Karpas-422 (cell line): ENCODE measurements at regions not wholly inside any gene's neighbourhood (a gene's known extent, or its start where the extent isn't known, plus 50 kb on each side); places are given as distances from the start of the nearest gene placed in this dataset.

Experiments
- DNase-seq: peaks from one replicate; pipeline ENCODE4 v3.0.0-alpha.2; 2015
- H2AFZ ChIP-seq: fragments of 200-600 bp; sonication (generic); 2 replicates; pipeline ENCODE4 v1.6.1; 2014; ENCODE audit warnings: antibody characterized with exemption, low read length, mixed read lengths
- H3K27ac ChIP-seq: fragments of 200-600 bp; sonication (generic); 2 replicates; pipeline ENCODE4 v1.5.1; 2014; ENCODE audit warnings: mild to moderate bottlenecking, low read length, moderate library complexity
- H3K27me3 ChIP-seq: fragments of 200-600 bp; sonication (generic); 2 replicates; pipeline ENCODE4 v1.6.1; 2014; ENCODE audit warnings: low read length, mixed read lengths
- H3K36me3 ChIP-seq: fragments of 200-600 bp; sonication (generic); 2 replicates; pipeline ENCODE4 v1.6.1; 2014; ENCODE audit warnings: low read length, mixed read lengths; ENCODE audit not compliant: insufficient read depth
- H3K4me1 ChIP-seq: fragments of 200-600 bp; sonication (generic); 2 replicates; pipeline ENCODE4 v1.6.1; 2014; ENCODE audit warnings: mild to moderate bottlenecking, low read length, mixed read lengths
- H3K4me2 ChIP-seq: fragments of 200-600 bp; sonication (generic); 2 replicates; pipeline ENCODE4 v1.6.1; 2014; ENCODE audit warnings: low read length, low read depth, mild to moderate bottlenecking; ENCODE audit not compliant: poor library complexity, severe bottlenecking
- H3K4me3 ChIP-seq: fragments of 200-600 bp; sonication (generic); 2 replicates; pipeline ENCODE4 v1.5.1; 2014; ENCODE audit warnings: mild to moderate bottlenecking, antibody characterized with exemption, low read length, mixed read lengths
- H3K79me2 ChIP-seq: fragments of 200-600 bp; sonication (generic); 2 replicates; pipeline ENCODE4 v1.6.1; 2014; ENCODE audit warnings: mild to moderate bottlenecking, low read length, mixed read lengths
- H3K9ac ChIP-seq: fragments of 200-600 bp; sonication (generic); 2 replicates; pipeline ENCODE4 v1.6.0; 2014; ENCODE audit warnings: low read length
- H3K9me2 ChIP-seq: fragments of 200-600 bp; sonication (generic), shearing (Covaris generic); replicated peaks from 2 replicates; pipeline ENCODE4 v1.6.0; 2014; ENCODE audit warnings: mild to moderate bottlenecking, low read length, moderate library complexity; ENCODE audit not compliant: insufficient read depth
- H3K9me3 ChIP-seq: fragments of 300-700, 200-600 bp; sonication (generic); 2 replicates; pipeline ENCODE4 v1.6.1; 2014; ENCODE audit warnings: low read length, mixed read lengths
- H4K20me1 ChIP-seq: fragments of 200-600 bp; sonication (generic); 2 replicates; pipeline ENCODE4 v1.6.1; 2014; ENCODE audit warnings: mild to moderate bottlenecking, antibody characterized with exemption, low read length, low read depth; ENCODE audit not compliant: insufficient read depth

DNA sequence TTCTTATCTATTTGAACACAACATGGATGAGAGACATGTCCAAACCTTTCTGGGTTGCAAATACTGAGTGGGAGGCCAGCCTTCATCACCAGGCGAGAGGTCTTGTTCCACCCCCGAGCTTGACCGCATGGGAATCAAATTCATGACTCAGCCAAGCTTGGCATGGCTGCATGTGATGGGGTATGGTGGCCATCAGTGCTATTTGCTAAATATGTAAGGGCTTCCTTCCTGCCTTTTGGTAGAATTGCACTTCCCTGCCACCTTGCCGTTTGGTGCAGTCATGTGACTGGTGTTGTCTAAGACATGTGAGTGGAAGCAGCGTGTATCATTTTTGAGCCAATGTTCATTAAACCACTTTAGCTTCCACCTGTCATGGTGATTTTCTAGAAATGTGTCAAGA lies 508.9 kb upstream of the SULF2 start:
- DNase-seq = no peak
- no peaks in the 10 kb centered on the region for H3K9me2 ChIP-seq
- no peaks in the 10 kb centered on the region for H3K79me2 ChIP-seq
- no peak overlapping the region for H3K4me2 ChIP-seq
- no peaks in the 10 kb centered on the region for H3K36me3 ChIP-seq
- H3K9me3 ChIP-seq = no peaks in the 10 kb centered on the region
- no peaks in the 10 kb centered on the region for H4K20me1 ChIP-seq
- peaks cover 9% of the 10 kb centered on the region; the same call in 1 of the 2 replicates for H3K27me3 ChIP-seq
- H2AFZ ChIP-seq = no peak overlapping the region
- no peaks in the 10 kb centered on the region for H3K4me1 ChIP-seq
- H3K9ac ChIP-seq = no peak overlapping the region
- no peak overlapping the region for H3K4me3 ChIP-seq
- no peak overlapping the region for H3K27ac ChIP-seq

DNA sequence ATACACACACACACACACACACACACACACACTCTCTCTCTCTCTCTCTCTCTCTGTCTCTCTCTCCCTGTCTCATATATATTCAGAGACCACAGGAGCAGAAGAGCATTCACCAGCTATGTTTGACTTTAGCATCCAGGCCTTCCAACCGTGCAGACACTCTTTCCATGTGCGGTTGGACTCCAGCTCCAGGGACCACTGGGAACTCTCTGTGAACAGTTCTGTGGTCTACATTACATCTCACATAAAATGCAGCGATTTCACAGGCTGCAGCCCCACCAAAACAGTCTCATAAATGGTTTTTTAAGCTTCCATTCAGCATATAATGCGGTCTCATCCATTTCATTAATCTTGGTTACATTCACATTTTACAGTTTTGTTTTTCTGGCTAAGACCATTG lies 508.4 kb upstream of the SULF2 start:
- DNase-seq = no peak
- Histone ChIP-seq H3K4me2 (no peak overlapping the region), H3K79me2 (no peaks in the 10 kb centered on the region), H3K4me1 (no peaks in the 10 kb centered on the region), H3K4me3 (no peak overlapping the region), H3K9me3 (no peaks in the 10 kb centered on the region), H3K27me3 (peaks cover 8% of the 10 kb centered on the region; the same call in 1 of the 2 replicates), H3K9ac (no peak overlapping the region), H4K20me1 (no peaks in the 10 kb centered on the region), H2AFZ (no peak overlapping the region), H3K36me3 (no peaks in the 10 kb centered on the region), H3K9me2 (no peaks in the 10 kb centered on the region), H3K27ac (no peak overlapping the region)

DNA sequence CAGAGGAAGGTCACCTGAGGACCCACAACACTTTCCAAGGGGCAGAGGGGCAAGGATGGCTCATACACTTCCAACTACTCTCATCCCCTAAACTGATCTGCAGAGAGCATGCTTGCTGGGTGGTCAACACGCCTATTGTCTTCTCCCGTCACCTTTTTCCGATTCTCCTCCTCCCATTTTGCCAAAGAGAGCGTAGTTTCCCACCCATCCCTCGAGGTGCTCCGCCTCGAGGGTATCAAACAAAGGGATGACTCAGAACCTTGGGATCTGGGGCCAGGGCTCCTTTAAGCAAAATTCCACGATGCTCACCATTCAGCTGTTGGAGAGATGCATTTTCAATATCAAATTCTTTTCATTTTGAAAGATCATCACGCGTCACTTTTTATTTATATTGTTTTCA lies 507.5 kb upstream of the SULF2 start:
- no peak for DNase-seq
- H3K36me3 ChIP-seq = no peaks in the 10 kb centered on the region
- no peaks in the 10 kb centered on the region for H3K9me3 ChIP-seq
- H3K4me3 ChIP-seq = no peak overlapping the region
- H3K79me2 ChIP-seq = no peaks in the 10 kb centered on the region
- no peak overlapping the region for H3K4me2 ChIP-seq
- no peaks in the 10 kb centered on the region for H4K20me1 ChIP-seq
- no peak overlapping the region for H3K27ac ChIP-seq
- no peaks in the 10 kb centered on the region for H3K9me2 ChIP-seq
- no peak overlapping the region for H2AFZ ChIP-seq
- no peak overlapping the region for H3K9ac ChIP-seq
- H3K4me1 ChIP-seq = no peaks in the 10 kb centered on the region
- peaks cover under 1% of the 10 kb centered on the region; the same call in 1 of the 2 replicates for H3K27me3 ChIP-seq

DNA sequence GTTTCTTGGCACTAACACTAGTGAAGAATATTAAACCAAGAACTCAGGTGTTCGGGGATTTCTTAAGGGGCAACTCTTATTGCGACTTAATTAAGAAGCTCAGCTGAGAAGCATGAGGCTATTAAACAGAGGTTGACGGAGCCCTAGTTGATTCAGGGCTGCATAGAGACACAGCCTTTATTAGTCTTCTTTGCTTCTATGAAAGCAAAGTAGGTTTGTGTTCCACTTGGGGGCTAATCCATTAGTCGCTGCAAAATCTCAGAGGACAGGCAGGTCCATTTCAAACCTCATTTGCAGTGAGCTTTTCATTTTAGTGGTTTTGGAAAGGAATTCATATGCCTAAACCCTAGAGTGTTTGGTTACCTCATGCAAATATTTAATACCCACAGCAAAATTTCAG lies 506.6 kb upstream of the SULF2 start:
- no peak overlapping the region for H3K9ac ChIP-seq
- no peaks in the 10 kb centered on the region for H3K79me2 ChIP-seq
- H3K27me3 ChIP-seq = no peaks in the 10 kb centered on the region
- H3K4me3 ChIP-seq = no peak overlapping the region
- DNase-seq = no peak
- H3K4me1 ChIP-seq = no peaks in the 10 kb centered on the region
- no peaks in the 10 kb centered on the region for H3K9me3 ChIP-seq
- H3K36me3 ChIP-seq = no peaks in the 10 kb centered on the region
- H3K4me2 ChIP-seq = no peak overlapping the region
- H3K27ac ChIP-seq = no peak overlapping the region
- no peaks in the 10 kb centered on the region for H4K20me1 ChIP-seq
- H2AFZ ChIP-seq = no peak overlapping the region
- H3K9me2 ChIP-seq = no peaks in the 10 kb centered on the region

DNA sequence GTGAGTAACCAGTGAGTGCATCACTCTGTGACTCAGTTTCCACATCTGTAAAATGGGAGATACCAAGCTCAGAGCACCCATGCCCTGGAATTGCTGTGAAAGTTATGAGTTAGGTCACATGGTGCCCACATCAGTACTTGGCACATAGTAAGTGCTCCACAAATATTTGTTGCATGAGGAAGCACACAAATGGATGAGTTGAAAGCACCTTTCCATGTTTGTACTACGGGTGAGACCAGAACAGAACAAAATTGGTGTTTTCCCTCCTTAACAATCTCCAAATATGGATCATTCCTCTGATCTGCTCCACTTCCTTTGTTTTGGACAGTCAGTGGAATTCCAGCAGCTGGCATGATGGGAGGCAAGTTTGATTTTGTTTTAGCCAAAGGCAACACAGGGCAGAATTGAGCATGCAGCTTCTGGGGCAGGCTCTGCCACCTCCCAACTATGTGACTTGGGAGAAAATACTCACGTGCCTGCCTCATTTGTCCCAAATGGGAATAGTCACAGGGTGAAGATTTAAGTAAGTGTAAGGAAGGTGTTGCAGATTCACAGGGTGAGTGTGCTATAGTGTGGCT lies 503.7 kb upstream of the SULF2 start:
- Histone ChIP-seq H4K20me1 (no peaks in the 10 kb centered on the region), H3K79me2 (no peaks in the 10 kb centered on the region), H3K4me3 (no peak overlapping the region), H3K9ac (no peak overlapping the region), H3K27me3 (no peaks in the 10 kb centered on the region), H3K36me3 (no peaks in the 10 kb centered on the region), H3K4me2 (no peak overlapping the region), H3K9me3 (no peaks in the 10 kb centered on the region), H3K4me1 (no peaks in the 10 kb centered on the region), H3K9me2 (no peaks in the 10 kb centered on the region), H3K27ac (no peak overlapping the region), H2AFZ (no peak overlapping the region)
- DNase-seq = no peak

DNA sequence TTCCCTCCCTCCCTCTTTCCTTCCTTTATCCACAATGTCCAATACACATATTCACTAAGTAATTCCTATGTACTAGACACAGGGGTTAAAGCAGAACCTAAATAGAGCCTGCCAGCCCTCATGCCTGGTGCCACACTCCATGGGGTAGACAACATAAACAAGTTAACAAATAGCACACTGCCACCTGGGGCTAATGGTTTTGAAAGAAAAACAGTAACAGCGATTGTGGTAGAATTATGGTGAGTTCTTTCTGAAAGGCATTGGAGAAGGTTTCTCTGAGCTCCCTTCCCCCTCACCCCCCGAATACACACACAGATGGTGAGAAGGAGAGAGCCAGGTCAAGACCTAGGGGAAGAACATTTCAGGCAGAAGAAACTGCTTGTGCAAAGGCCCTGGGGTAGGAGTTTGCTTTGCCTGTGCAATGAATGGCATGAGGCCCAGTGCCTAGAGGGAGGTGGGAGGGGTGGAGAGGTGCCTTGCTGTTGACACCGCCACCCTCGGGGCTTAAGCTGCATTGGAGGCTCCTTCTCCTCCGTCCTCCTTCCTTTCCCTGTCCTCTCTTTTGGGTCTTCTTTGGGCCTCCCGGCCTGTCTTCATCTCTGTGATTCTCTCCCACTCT lies 502.4 kb upstream of the SULF2 start:
- Histone ChIP-seq H3K27me3 (no peaks in the 10 kb centered on the region), H3K27ac (no peak overlapping the region), H3K9me2 (no peaks in the 10 kb centered on the region), H3K9ac (no peak overlapping the region), H3K4me3 (no peak overlapping the region), H2AFZ (no peak overlapping the region), H3K9me3 (no peaks in the 10 kb centered on the region), H3K36me3 (no peaks in the 10 kb centered on the region), H3K79me2 (no peaks in the 10 kb centered on the region), H3K4me2 (no peak overlapping the region), H3K4me1 (no peaks in the 10 kb centered on the region), H4K20me1 (no peaks in the 10 kb centered on the region)
- no peak for DNase-seq

DNA sequence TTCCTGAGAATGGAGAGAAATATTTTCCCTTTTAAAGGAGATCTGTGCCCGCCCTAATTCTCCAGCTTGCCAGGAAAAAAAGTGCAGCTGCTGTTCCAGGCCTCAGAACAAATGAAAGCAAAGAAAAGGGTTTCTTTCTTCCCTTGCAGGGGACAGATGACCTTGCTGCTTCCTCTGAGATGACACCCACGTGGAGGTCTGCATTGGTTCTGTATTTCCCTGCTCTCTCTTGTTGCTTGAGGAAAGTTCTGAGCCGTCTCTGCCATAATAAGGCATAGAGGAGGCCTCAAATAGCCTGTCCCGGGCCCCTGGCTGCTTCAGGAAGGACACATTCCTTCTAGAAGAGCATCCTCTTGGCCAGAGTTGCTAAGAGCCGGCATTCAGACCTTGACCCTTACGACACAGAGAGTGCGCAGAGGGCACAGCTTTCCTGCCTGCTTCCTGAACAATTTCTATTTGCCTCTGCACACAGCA lies 501.8 kb upstream of the SULF2 start:
- Histone ChIP-seq H3K36me3 (no peaks in the 10 kb centered on the region), H2AFZ (no peak overlapping the region), H3K9me3 (no peaks in the 10 kb centered on the region), H3K27ac (no peak overlapping the region), H3K9me2 (no peaks in the 10 kb centered on the region), H3K79me2 (no peaks in the 10 kb centered on the region), H4K20me1 (no peaks in the 10 kb centered on the region), H3K9ac (no peak overlapping the region), H3K4me1 (no peaks in the 10 kb centered on the region), H3K4me2 (no peak overlapping the region), H3K4me3 (no peak overlapping the region), H3K27me3 (no peaks in the 10 kb centered on the region)
- no peak for DNase-seq

DNA sequence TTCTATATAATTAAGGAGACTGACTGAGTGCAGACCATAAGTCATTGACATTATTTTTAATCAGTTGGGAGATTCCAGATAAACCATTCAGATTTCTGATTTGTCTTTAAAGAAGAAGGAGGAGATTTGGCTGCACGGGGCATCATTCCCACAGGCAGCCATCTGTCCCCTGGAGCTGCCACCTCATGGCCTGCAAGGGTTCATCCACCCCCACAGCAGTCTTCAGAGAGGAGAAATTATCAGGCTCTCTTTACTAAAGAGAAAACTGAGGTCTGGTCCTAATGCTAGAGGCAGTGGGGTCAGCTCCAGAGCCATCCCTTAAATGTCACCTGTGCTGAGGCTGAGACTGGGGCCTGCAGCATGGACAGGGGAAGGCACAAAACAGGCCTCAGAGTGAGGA lies 501.3 kb upstream of the SULF2 start:
- no peak for DNase-seq
- H3K4me1 ChIP-seq = no peaks in the 10 kb centered on the region
- no peaks in the 10 kb centered on the region for H3K27me3 ChIP-seq
- no peaks in the 10 kb centered on the region for H3K9me3 ChIP-seq
- H2AFZ ChIP-seq = no peak overlapping the region
- no peaks in the 10 kb centered on the region for H3K79me2 ChIP-seq
- H3K27ac ChIP-seq = no peak overlapping the region
- no peaks in the 10 kb centered on the region for H4K20me1 ChIP-seq
- no peaks in the 10 kb centered on the region for H3K36me3 ChIP-seq
- no peak overlapping the region for H3K4me2 ChIP-seq
- no peaks in the 10 kb centered on the region for H3K9me2 ChIP-seq
- no peak overlapping the region for H3K4me3 ChIP-seq
- H3K9ac ChIP-seq = no peak overlapping the region
